BE2C (cell line): ENCODE measurements at regions not wholly inside any gene's neighbourhood (a gene's known extent, or its start where the extent isn't known, plus 50 kb on each side); places are given as distances from the start of the nearest gene placed in this dataset.

Experiments
- DNase-seq: peaks from one replicate; pipeline ENCODE4 v3.0.0-alpha.2; 2020
- H3K27me3 ChIP-seq: fragments of 250-450 bp; sonication (Bioruptor Pico); 2 replicates; pipeline ENCODE4 v1.5.1; 2020; ENCODE audit warnings: mild to moderate bottlenecking
- H3K36me3 ChIP-seq: fragments of 250-450 bp; sonication (Bioruptor Pico); 2 replicates; pipeline ENCODE4 v1.5.1; 2020; ENCODE audit warnings: mild to moderate bottlenecking
- H3K4me1 ChIP-seq: fragments of 250-450 bp; sonication (Bioruptor Pico); 2 replicates; pipeline ENCODE4 v1.5.1; 2020
- H3K4me3 ChIP-seq: 2 replicates; pipeline ENCODE4 v1.5.1; 2011; ENCODE audit warnings: low read depth, low read length
- H3K9me3 ChIP-seq: fragments of 250-450 bp; sonication (Bioruptor Pico); 2 replicates; pipeline ENCODE4 v1.5.1; 2020
- CTCF ChIP-seq: IDR thresholded peaks from 2 replicates; pipeline ENCODE4 v1.5.1; 2012; ENCODE audit warnings: mild to moderate bottlenecking, low read depth, low read length

GRCh38 chr10:44853796-44854195, 57.3 kb upstream of the TMEM72 start:
- TF ChIP-seq CTCF = no peak
- Histone ChIP-seq H3K36me3 (no peaks in the 10 kb centered on the region), H3K27me3 (no peaks in the 10 kb centered on the region), H3K4me1 (no peaks in the 10 kb centered on the region), H3K4me3 (no peak overlapping the region), H3K9me3 (no peaks in the 10 kb centered on the region)
- DNase-seq = no peak

GRCh38 chr10:44854693-44855350, 56.3 kb upstream of the TMEM72 start:
- no peak for DNase-seq
- Histone ChIP-seq H3K9me3 (no peaks in the 10 kb centered on the region), H3K4me3 (no peak overlapping the region), H3K4me1 (no peaks in the 10 kb centered on the region), H3K36me3 (no peaks in the 10 kb centered on the region), H3K27me3 (no peaks in the 10 kb centered on the region)
- TF ChIP-seq CTCF = no peak

- TF ChIP-seq CTCF = no peak
- H3K4me1 ChIP-seq = no peaks in the 10 kb centered on the region
- no peaks in the 10 kb centered on the region for H3K36me3 ChIP-seq
- H3K9me3 ChIP-seq = no peaks in the 10 kb centered on the region
- DNase-seq = no peak
- no peak overlapping the region for H3K4me3 ChIP-seq
- H3K27me3 ChIP-seq = no peaks in the 10 kb centered on the region
These were observed 54.4 kb upstream of the TMEM72 start for GRCh38 chr10:44856696-44857095.

- Histone ChIP-seq H3K36me3 (no peaks in the 10 kb centered on the region), H3K27me3 (no peaks in the 10 kb centered on the region), H3K9me3 (no peaks in the 10 kb centered on the region), H3K4me1 (no peaks in the 10 kb centered on the region), H3K4me3 (no peak overlapping the region)
- DNase-seq = peak; percentile 58
- TF ChIP-seq CTCF = peak; percentile 93
These were observed 53.6 kb upstream of the TMEM72 start for GRCh38 chr10:44857363-44858016.

GRCh38 chr10:44858017-44858371, 53.1 kb upstream of the TMEM72 start:
- Histone ChIP-seq H3K36me3 (no peaks in the 10 kb centered on the region), H3K27me3 (no peaks in the 10 kb centered on the region), H3K4me3 (no peak overlapping the region), H3K9me3 (no peaks in the 10 kb centered on the region), H3K4me1 (no peaks in the 10 kb centered on the region)
- no peak for DNase-seq
- TF ChIP-seq CTCF = no peak

- Histone ChIP-seq H3K4me1 (no peaks in the 10 kb centered on the region), H3K4me3 (no peak overlapping the region), H3K27me3 (no peaks in the 10 kb centered on the region), H3K9me3 (no peaks in the 10 kb centered on the region), H3K36me3 (no peaks in the 10 kb centered on the region)
- no peak for TF ChIP-seq CTCF
- DNase-seq = no peak
These were observed 52.1 kb upstream of the TMEM72 start for GRCh38 chr10:44858988-44859387.
